Gastroesophageal sphincter (tissue), 3 donors: ENCODE measurements at regions not wholly inside any gene's neighbourhood (a gene's known extent, or its start where the extent isn't known, plus 50 kb on each side); places are given as distances from the start of the nearest gene placed in this dataset.

ENCODE experiments used
- POLR2A ChIP-seq, 2 donors: fragments of 450-650 bp; IDR thresholded peaks; one replicate each; pipeline ENCODE4 v1.6.1; 2017; ENCODE audit warnings: antibody characterized with exemption in 2 of 2, mild to moderate bottlenecking in 2 of 2, moderate library complexity in 1 of 2
- TF ChIP-seq, protein P1 (sequence below), 4 experiments: fragments of 200-600 bp in 2 of 4; fragments of 450-650 bp in 2 of 4; sonication (generic) in 1 of 4; IDR thresholded peaks; one replicate each; pipeline ENCODE4 v1.5.1; 2017 to 2019; ENCODE audit warnings: antibody characterized with exemption in 4 of 4, mild to moderate bottlenecking in 2 of 4, moderate library complexity in 2 of 4

DNA sequence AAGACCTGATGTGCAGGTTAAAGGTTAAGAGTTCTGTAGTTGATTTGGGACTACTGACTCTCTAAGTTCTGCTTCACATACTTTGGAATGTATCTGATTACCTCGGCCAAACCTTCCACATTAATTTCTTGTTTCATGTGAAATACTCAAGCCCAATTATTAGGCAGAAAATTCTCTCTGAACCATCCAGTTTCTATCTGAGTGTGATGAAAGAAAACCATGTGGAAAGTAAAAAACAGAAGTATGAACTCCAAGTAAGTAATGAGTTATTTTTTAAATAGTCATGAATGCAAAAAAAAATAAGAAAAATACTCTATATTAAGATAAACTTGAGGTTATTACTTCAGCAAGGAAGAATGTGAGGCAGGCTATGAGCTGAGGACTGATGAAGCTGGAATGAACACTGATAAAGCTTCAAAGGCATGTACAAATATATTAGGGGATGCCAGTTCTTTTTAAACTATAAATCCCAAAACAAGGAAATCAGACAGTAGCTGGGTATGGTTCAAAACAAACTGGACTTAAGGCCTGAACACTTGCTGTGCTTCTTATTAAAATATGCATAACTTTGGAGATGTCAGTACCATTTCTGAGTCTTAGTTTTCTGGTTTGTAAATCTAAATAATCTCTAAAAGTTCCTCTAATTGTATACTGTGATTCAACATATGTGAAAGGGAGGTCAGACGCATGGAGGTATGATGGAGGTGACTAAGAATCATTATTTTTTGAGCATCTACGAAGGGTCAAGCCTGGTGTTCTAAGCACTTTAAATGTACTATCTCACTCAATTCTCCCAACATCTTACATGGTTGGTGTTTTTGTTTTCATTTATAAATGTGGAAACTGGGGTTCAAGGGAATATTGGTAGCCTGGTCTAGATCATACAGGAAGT, 59.6 kb downstream of the COL6A6 start:
- TF ChIP-seq, protein P1, sequence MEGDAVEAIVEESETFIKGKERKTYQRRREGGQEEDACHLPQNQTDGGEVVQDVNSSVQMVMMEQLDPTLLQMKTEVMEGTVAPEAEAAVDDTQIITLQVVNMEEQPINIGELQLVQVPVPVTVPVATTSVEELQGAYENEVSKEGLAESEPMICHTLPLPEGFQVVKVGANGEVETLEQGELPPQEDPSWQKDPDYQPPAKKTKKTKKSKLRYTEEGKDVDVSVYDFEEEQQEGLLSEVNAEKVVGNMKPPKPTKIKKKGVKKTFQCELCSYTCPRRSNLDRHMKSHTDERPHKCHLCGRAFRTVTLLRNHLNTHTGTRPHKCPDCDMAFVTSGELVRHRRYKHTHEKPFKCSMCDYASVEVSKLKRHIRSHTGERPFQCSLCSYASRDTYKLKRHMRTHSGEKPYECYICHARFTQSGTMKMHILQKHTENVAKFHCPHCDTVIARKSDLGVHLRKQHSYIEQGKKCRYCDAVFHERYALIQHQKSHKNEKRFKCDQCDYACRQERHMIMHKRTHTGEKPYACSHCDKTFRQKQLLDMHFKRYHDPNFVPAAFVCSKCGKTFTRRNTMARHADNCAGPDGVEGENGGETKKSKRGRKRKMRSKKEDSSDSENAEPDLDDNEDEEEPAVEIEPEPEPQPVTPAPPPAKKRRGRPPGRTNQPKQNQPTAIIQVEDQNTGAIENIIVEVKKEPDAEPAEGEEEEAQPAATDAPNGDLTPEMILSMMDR (IDR thresholded peaks at IDR 0.05): no peak
- no peak for TF ChIP-seq POLR2A (IDR thresholded peaks at IDR 0.05)
